Stimulated activated CD4-positive, alpha-beta T cell treated with anti-CD3 and anti-CD28 coated beads, Interleukin-4, amount 100 ng/mL, for 24 hours (primary cell): ENCODE measurements at regions not wholly inside any gene's neighbourhood (a gene's known extent, or its start where the extent isn't known, plus 50 kb on each side); places are given as distances from the start of the nearest gene placed in this dataset.
"Not testable (repeated sequence)": the region's sequence is repeated elsewhere in the genome, so short reads cannot be mapped to it uniquely, and the experiment has no call there.

Experiments
- DNase-seq: peaks from one replicate; pipeline ENCODE4 v3.0.0-alpha.2; 2020

- no peak for DNase-seq
Measured at GRCh38 chr9:90124961-90125360, 517.7 kb downstream of the DIRAS2 start.

DNA sequence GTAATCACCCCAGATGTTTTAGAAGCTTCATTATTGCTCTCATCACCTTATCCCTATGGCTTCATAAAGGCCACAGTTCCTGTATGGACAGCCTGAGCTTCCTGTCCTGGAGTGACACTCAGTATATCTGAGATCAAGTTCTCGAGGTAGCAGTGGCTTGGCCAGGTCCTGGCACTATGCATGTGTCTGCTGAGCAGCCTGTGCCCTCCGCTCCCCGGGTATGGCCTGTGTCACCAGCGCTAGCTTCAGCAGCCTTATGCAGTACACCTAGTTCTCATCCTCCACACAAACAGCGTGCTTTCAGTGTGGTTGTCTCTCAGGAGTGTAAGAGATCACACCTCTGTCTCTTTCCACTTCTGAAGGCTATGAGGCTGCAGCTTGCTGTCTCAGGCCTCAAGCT, 514.7 kb downstream of the DIRAS2 start:
- no peak for DNase-seq

DNA sequence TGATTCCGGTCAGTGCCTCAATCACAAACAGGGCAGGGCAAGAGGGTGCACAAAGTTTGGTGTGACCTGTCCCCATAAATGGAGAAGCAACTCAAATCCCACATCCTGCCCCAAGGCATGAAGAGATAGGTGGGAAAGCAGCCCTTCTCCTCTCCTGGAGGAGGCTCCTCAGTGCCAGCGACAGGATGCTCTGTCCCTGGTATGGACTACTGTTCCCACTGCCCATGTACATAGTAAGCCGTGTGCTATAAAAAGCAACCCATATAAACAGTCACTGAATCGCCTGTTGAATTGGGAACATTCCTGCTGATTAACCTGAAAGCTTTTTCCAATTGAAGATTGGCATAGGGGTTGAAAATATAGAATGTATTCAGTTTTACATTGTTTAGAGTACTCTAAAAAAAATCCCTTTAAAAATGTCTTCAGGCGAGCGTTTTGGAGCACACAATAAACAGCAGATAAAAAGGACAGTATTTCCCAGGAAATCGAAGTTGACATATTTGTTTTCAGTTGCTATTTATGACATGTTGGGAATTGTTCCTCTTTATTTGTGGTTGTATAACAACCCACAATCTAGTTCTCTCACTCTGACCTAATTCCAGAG, 513.9 kb downstream of the DIRAS2 start:
- DNase-seq: no peak

DNA sequence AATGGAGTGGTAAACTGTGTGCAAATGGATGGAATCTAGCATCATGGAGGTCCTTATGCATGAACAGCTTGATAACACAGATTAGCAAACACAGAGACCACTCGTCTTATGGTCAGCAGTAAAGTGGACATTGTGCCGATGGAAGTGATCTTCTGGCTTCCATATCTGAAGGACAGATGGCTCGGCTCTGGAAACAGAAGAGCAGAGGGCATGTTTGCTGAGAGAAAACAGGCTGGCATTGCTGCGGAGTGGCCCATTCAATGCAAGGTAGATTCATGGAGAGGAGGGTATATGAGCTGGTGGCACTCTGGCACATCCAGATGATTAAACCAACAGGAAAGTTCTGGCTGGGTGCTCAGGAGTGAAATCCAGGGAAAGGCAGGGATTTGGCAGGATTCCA, 513.2 kb downstream of the DIRAS2 start:
- no peak for DNase-seq

GRCh38 chr9:90131568-90131967, 511.1 kb downstream of the DIRAS2 start:
- no peak for DNase-seq

DNA sequence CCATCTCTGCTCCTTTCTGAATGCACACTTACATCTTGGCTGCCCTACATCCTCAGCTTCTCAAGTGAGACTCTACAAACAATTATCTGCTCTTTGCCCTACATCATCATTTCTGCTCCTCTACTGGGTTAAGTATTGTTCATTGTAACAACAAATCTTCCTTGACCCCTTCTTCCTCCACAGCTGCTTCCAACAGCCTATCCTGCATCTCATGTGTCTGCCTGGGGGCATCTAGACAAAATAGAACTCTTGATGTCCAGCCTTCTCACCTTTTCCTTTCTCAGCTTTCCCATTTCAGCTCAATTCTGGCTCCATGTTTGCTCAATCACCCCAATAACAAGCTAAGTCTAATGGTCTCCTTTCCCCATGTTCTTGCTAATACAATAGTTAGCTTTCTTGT, 509.8 kb downstream of the DIRAS2 start:
- DNase-seq: no peak

GRCh38 chr9:90137801-90138200, 504.8 kb downstream of the DIRAS2 start:
- no peak for DNase-seq

DNA sequence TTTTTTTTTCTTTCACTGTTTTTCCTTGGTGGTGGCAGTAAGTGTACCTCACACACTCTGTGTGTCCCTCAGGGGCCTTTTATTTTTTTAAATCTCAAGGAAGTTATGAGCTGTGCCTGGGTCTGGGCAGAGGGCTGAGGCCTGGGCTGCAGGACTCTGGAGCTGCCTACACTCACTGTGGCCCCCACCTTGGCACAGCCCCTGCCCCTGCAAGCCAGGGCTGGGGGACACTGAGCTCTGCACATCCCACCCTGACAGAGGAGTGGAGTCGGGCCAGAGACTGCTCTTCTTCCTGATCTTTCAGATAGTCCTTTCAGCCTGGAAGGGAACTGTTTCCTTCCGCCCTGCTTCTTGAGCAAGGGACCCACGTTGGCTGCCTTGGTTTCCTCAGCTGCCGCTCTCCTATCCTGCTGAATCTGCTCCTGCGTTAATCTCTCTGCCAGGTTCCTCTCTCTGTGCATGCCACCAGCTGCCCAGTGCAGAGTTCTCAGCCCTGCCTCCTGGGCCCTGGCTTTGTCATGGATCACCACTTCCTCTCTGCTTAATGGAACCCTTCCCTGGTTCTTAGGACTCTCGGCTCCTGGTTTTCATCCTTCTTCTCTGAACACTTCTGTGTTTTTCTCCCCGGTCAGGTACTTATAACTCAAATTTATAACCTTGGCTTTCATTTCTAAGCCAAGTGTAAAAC, 502.3 kb downstream of the DIRAS2 start:
- no peak for DNase-seq

GRCh38 chr9:90141723-90142122, 500.9 kb downstream of the DIRAS2 start:
- no peak for DNase-seq

GRCh38 chr9:90142580-90142979, 500.0 kb downstream of the DIRAS2 start:
- DNase-seq: peak; percentile 67

DNA sequence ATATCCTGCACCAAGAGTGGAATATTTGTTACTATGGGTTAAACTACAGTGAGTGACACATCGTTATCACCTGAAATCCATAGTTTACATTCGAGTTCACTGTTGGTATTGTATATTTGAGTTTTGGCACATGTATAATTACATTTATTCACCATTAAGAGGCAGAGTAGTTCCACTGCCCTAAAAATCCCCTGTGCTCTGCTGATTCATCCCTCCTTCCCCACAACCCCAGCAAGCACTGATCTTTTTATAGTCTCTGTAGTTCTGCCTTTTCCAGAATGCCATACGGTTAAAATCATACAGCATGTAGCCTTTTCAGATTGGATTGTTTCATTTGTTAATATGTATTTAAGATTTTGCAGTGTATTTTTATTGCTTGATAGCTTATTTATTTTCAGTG, 495.2 kb downstream of the DIRAS2 start:
- DNase-seq: no peak

DNA sequence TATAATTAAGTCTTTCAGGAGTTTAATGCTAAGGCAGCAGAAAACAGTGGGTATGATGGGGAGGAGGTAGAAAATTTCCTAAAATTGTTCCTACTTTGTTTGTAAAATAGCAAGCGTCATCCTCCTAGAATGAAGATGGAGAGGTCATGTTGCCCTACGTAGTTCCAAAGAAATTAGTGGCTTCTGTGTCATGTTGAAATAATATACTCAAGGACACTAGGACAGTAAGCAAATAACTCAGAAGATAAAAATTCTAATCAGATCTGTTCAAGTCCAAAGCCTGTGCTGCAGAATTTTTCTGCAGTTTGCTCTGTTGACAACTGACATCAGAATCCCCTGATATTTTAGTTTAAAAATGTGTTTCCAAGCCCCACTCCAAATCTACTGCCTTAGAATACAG, 486.3 kb downstream of the DIRAS2 start:
- no peak for DNase-seq

DNA sequence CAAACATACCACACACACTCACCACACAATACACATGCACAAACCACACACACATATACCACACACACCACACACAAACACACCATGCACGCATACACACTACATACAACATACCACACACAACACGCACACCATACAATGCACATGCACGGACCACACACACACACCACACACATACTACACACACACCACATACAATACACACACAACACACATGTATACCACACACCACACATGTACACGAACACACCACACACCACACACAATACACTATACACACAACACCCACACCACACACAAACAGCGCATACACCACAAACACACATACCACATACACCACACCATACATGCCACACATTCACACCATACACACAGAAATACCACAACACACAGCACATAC, 480.3 kb downstream of the DIRAS2 start:
- no peak for DNase-seq

DNA sequence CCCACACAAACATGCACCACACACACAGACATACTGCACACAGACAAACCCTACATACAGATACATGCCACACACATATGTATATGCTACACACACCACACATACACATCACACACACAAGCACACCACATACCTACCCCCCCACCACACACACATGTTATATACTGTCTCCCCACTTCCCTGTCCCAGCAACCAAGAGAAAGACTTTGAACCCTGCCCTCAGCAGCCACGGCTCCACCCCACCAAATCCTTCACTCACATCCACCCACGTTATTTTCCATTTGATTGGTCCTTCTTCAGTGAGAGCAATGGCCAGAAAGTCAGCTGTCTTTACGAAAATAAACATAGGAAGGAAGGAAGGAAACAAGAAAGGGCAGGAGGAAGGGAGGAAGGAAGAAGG, 479.8 kb downstream of the DIRAS2 start:
- no peak for DNase-seq

DNA sequence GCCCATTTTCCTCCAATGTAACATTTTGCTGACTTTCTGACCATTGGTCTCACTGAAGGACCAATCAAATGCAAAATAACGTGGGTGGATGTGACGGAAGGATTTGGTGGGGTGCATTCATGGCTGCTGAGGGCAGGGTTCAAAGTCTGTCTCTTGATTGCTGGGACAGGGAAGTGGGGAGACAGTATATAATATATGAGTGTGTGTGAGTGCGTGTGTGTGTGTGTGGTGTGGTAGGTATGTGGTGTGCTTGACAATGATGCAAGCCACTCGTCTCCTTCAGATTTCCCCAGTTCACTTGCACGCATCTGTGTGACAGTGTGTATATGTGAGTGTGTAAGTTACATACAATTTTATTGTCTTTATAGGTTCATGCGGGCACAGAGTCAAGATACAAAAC, 477.3 kb downstream of the DIRAS2 start:
- DNase-seq: no peak

DNA sequence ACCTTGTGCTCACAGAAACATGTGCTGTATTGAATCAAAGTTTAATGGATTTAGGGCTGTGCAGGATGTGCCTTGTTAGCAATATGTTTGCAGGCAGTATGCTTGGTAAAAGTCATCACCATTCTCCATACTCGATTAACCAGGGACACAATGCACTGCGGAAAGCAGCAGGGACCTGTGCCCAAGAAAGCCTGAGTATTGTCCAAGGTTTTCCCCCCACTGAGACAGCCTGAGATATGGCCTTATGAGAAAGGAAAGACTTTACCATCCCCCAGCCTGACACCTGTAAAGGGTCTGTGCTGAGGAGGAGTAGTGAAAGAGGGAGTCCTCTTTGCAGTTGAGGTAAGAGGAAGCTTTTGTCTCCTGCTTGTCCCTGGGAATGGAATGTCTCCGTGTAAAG, 476.2 kb downstream of the DIRAS2 start:
- DNase-seq: not testable (repeated sequence)

DNA sequence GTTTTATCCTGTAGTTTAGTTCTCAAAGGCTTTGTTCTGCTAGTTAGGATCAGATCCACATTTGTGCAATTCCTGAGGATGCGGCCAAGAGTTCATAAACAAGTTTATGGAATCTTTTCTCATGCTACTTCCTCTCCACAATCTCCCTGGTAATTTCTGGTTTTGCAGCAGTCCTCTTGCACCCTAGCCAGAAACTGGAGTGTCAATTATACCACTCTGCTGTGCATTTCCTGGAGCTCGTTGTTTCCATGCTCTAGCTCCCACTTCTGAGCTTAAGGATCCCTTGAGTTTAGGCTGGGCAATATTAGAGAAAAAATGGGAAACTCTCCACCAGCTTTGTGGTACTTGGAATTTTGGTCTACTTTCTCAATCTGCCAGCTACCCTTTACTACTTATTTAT, 474.7 kb downstream of the DIRAS2 start:
- DNase-seq: no peak

DNA sequence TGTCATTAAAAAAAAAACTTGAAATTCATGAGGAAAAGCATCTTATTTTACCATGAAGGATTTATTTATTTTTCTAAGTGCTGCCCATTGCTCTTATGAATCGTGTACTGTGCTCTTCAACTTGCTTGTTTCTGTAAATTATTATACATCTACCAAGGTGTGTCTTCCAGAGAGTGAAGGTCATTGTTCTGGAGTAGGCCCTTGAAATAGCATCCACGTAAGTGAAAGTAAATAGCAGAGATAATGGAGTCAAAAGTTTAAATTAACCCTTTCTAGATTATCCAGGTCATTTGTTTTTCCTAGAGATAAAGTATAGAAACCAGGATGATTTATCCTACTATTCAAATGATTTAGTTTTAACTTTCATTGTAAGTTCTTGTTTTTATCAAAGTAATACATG, 473.1 kb downstream of the DIRAS2 start:
- DNase-seq: no peak

- not testable (repeated sequence) for DNase-seq
Measured at GRCh38 chr9:90173935-90174334, 468.7 kb downstream of the DIRAS2 start.

GRCh38 chr9:90174346-90174745, 468.3 kb downstream of the DIRAS2 start:
- DNase-seq: not testable (repeated sequence)

- DNase-seq: no peak
Measured at GRCh38 chr9:90175257-90175656, 467.4 kb downstream of the DIRAS2 start.

DNA sequence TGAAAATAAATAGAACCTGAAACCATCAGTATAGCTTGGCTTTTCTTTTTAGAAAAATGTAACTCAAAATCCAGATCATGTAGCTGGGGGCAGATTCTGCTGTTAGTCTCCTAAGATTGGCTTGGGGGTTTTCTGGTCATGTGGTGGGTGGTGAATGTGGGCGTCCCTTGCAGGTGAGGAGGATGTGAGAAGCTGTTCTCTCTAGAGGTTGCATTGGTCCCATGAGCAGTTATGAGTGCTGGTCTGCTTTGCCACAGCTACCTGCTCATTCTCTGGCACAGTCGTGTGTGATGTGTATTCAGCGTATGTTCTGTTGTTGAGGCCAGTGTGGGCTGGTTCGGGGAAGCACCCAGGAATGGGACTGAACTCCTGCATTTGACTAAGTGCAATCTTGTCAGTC, 466.8 kb downstream of the DIRAS2 start:
- no peak for DNase-seq

- DNase-seq: no peak
Measured at GRCh38 chr9:90176901-90177300, 465.7 kb downstream of the DIRAS2 start.

GRCh38 chr9:90180381-90180780, 462.2 kb downstream of the DIRAS2 start:
- DNase-seq: no peak

- no peak for DNase-seq
Measured at GRCh38 chr9:90188656-90189055, 454.0 kb downstream of the DIRAS2 start.
